GM12872 (cell line): ENCODE measurements at regions not wholly inside any gene's neighbourhood (a gene's known extent, or its start where the extent isn't known, plus 50 kb on each side); places are given as distances from the start of the nearest gene placed in this dataset.

ENCODE experiments used
- TF ChIP-seq, protein P1 (sequence below): IDR thresholded peaks from 3 replicates; pipeline ENCODE4 v1.5.1; 2011; ENCODE audit warnings: low read depth, mild to moderate bottlenecking, low read length, moderate library complexity; ENCODE audit not compliant: insufficient read depth

DNA sequence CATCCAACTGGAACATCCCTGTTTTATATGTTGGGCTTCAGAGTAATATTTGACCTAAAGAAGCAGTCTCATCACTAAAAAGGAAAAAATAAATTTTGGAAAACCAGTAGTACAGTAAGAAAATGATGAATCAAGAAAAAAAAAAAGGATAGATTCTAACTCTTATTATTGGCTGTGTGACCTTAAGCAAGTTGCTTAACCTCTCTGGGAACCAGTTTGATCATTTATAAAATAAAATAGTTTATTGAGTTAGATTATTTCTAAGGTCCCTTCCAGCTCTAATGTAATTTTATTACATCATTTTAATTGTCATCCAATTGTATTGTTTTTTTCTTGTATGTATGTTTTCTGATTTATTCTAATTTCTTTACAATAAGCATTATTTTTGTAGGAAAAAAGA lies 127.0 kb downstream of the PRELID2 start:
- TF ChIP-seq, protein P1, sequence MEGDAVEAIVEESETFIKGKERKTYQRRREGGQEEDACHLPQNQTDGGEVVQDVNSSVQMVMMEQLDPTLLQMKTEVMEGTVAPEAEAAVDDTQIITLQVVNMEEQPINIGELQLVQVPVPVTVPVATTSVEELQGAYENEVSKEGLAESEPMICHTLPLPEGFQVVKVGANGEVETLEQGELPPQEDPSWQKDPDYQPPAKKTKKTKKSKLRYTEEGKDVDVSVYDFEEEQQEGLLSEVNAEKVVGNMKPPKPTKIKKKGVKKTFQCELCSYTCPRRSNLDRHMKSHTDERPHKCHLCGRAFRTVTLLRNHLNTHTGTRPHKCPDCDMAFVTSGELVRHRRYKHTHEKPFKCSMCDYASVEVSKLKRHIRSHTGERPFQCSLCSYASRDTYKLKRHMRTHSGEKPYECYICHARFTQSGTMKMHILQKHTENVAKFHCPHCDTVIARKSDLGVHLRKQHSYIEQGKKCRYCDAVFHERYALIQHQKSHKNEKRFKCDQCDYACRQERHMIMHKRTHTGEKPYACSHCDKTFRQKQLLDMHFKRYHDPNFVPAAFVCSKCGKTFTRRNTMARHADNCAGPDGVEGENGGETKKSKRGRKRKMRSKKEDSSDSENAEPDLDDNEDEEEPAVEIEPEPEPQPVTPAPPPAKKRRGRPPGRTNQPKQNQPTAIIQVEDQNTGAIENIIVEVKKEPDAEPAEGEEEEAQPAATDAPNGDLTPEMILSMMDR = no peak

DNA sequence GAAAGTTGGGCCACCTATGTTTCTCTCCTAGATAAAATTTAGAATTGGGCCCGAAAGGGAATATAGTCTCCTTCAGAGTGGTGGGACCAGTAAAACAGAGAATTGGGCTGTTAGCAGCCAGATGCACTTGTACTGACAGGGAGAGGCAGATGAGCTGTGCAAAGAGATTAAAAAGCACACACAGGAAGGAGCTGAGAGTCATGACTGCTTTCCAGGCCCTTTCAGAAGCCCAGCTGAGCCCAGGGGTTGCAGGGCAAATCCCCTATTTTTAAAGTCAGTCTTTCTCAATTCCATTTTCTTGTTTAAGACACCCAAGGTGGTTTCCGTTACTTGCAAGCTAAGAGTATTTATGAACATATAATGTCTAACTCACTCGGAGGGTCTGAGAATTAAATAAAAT lies 130.4 kb downstream of the PRELID2 start:
- TF ChIP-seq, protein P1 = no peak

DNA sequence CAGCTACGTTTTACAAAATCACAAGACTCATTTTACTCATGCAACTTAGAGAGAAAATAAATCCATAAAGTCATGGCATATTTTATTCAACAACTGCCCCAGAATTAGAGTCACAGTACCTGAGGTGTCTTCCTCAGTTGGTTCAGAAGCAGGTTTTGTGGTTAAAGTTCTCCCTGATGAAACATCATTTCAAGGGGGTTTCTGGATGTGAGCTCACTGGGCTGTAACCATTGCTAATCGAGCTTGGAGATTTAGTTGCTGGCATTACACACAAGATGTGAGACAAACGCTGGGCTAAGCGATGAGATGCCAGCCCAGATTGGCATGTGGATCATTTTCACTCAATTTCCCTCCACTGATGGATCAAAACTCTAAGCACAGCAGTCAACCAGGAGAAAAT lies 131.3 kb downstream of the PRELID2 start:
- TF ChIP-seq, protein P1 = no peak

DNA sequence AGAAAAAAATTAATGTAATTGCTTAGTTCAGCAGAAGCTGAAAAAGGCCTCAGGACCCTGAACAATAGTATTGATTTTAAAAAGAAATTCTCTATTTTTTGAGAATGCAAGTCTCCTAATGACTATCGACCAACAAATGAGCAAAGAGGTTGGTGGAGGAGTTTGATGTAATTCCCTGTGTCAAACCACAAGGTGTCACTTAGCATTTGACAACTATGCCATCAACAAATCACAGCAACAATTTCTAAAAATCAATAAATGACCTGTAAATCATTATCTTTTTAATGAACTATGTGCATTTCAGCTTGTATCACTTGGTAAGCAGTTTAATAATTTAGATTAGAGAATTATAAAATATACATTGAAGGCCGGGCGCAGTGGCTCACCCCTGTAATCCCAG lies 133.7 kb downstream of the PRELID2 start:
- TF ChIP-seq, protein P1 = no peak

DNA sequence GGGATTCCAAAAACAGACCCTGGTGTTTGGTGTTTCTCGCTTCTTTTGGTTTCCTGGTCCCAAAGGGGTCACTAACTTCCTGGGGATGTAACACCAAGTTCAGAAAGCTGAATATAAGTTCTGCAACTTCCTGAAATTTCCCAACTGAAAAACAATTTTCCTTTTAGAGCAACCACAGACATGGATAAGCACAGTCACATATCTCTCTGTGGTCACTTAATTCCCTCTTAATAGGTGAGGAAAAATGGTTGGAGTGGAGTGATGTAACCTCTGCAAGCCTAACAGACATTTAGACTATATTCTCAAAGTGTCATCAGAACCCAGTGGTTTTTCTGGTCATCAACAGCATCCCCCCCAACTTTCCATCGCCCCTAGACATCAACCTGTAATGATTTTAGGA lies 135.3 kb downstream of the PRELID2 start:
- TF ChIP-seq, protein P1 = no peak

DNA sequence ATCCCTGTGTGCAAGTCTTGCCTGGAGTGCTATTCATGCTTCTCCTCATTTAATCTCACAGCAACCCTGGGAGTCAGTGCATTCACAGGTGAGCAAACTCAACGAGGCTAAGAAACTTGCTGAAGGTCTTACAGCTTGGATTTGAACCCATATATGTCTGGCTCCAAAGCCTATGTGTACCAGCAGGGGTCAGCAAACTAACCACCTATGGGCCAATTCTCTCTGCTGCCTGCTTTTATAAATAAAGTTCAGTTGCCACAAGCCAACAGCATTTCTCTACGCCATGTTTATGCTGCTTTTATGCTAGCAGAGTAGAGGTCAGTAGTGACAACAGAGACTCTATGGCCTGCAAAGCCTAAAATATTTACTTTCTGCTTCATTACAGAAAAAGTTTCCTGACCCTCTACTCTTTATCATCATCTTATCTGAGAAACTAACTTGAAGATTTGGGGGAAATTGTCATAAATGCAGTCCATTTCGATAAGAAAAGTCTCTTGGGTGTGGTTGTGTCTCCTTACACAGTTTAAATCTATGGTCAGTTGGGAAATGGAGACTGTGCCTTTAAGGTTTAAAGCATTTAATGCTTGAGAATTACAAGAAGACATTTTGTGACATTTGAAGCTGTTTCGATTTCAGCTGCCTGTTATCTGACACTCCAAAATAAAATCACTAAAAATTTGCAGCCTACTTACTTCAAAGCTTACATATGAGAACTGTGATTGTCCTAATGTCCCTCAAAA lies 137.7 kb downstream of the PRELID2 start:
- TF ChIP-seq, protein P1 = peak; percentile 78

DNA sequence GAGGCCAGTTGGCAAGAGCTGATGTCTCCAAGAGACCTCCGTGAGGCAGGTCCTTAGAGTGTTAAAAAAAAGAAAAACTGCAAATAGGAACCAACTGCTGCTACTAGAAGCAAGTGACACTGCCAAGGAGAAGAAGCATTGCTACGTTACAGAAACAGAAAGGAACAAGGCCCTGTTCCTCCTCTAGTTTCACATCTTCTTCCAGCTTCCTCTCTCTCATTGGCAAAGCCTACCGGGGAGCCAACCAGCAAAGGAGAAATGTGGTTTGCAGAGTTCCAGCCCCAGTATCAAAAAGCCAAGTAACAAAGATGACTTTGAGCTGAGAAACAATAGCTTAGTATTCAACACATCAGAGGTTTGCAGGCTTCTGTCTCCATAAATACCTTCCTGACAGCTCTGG lies 145.9 kb downstream of the PRELID2 start:
- TF ChIP-seq, protein P1 = no peak
